Skin epidermis (tissue), 12 donors: ENCODE measurements at regions not wholly inside any gene's neighbourhood (a gene's known extent, or its start where the extent isn't known, plus 50 kb on each side); places are given as distances from the start of the nearest gene placed in this dataset.
"Not testable (repeated sequence)": the region's sequence is repeated elsewhere in the genome, so short reads cannot be mapped to it uniquely, and the experiment has no call there.

ENCODE experiments used
- H3K27ac ChIP-seq, 21 experiments: fragments of 200-600 bp; sonication (generic) in 11 of 21; one replicate each; pipeline ENCODE4 v1.5.0; 2020; ENCODE audit warnings: mild to moderate bottlenecking in 3 of 21, inconsistent platforms in 2 of 21, moderate library complexity in 2 of 21
- H3K4me3 ChIP-seq, 7 experiments: fragments of 200-600 bp; sonication (generic) in 2 of 7; one replicate each; pipeline ENCODE4 v1.5.0; 2020; ENCODE audit warnings: inconsistent platforms in 2 of 7, mild to moderate bottlenecking in 2 of 7, moderate library complexity in 1 of 7

DNA sequence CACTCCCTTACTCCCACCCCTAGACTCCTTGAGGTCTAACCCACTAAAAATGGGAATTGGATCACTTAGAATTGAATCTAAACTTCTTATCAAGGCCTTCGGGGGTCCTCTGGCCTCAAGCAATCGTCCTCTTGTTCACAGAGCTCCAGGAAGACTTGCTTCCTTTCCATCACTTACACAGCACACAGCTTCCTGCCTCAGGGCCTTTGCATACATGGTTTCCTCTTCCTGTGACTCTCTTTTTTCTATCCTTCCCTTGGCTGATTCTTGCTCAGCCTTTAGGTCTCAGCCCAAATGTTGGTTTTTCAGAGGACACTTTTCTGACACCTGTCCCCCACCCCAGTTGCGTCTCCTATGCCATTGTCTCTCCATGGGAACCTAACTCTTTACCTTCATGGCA lies 50.0 kb upstream of the ALDH1B1 start:
- H3K27ac ChIP-seq = no peak overlapping the region
- no peak overlapping the region for H3K4me3 ChIP-seq

- H3K4me3 ChIP-seq = no peak overlapping the region
- H3K27ac ChIP-seq = no peak overlapping the region
Measured at GRCh38 chr9:38342096-38342495, 50.4 kb upstream of the ALDH1B1 start.

DNA sequence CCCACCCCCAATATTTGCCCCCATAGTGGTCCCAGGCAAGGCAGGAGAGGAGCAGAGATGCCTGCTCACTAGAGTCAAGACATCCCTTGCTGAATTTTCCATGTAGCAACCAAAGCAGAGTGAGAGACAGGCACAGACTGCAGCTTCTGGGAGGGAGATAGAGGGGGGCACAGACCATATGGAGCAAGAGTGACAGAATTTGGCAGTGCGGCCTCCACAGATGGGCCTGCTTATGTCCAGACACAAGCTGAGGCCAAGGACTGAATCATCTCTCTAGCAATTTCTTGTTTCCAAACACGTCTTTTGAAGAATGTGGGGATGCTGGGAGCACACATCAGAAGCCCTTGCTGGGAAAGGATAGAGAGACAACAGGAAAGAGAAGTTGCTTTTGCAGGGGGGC lies 53.0 kb upstream of the ALDH1B1 start:
- peak overlapping the region in 11 of 21 experiments; percentile 30 to 78 (median 61) for H3K27ac ChIP-seq
- H3K4me3 ChIP-seq = no peak overlapping the region

- H3K27ac ChIP-seq = peak overlapping the region in 9 of 21 experiments; percentile 19 to 73 (median 52)
Measured at GRCh38 chr9:38339087-38339486, 53.4 kb upstream of the ALDH1B1 start.

GRCh38 chr9:38338342-38339018 lies 54.0 kb upstream of the ALDH1B1 start:
- H3K27ac ChIP-seq = peak overlapping the region in 6 of 21 experiments; percentile 9 to 73 (median 58)
- no peak overlapping the region for H3K4me3 ChIP-seq

More at GRCh38 chr9:38339087-38339486, 53.4 kb upstream of the ALDH1B1 start:
- no peak overlapping the region for H3K4me3 ChIP-seq

DNA sequence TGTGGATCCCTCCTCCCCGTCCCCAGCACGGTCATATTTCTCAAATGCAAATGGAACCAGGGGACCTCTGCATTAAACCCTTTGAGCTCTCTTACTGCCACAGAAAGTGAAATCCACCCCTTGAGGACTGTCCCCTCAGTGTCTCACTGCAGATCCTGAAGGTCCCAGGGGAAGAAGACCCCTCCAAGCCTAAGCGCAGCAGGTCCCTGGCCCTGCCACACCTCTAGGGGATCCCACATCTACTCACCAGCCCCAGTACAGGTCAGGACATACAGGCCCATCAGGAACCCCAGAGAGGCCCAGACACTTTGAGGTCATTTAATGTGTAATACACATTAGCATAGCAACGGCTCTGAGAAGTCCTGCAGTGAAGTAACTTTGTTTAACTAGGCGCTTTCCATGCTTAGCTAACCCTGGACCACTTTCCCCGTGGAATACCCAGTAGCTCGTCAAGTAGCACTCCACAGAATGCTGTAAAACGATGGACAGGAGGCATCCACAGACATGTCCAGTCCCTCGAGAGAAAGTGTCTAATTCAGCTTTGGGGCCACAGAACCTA lies 54.7 kb upstream of the ALDH1B1 start:
- Histone ChIP-seq H3K4me3 (no peak overlapping the region), H3K27ac (peak overlapping the region in 9 of 21 experiments; percentile 15 to 72 (median 46))

- H3K27ac ChIP-seq = peak overlapping the region in 10 of 21 experiments; percentile 12 to 72 (median 42)
Measured at GRCh38 chr9:38337181-38337580, 55.3 kb upstream of the ALDH1B1 start.

GRCh38 chr9:38336341-38336740 lies 56.2 kb upstream of the ALDH1B1 start:
- Histone ChIP-seq H3K27ac (no peak overlapping the region), H3K4me3 (no peak overlapping the region)

More at GRCh38 chr9:38337181-38337580, 55.3 kb upstream of the ALDH1B1 start:
- no peak overlapping the region for H3K4me3 ChIP-seq

- no peak overlapping the region for H3K4me3 ChIP-seq
- no peak overlapping the region for H3K27ac ChIP-seq
Measured at GRCh38 chr9:38335686-38336085, 56.8 kb upstream of the ALDH1B1 start.

DNA sequence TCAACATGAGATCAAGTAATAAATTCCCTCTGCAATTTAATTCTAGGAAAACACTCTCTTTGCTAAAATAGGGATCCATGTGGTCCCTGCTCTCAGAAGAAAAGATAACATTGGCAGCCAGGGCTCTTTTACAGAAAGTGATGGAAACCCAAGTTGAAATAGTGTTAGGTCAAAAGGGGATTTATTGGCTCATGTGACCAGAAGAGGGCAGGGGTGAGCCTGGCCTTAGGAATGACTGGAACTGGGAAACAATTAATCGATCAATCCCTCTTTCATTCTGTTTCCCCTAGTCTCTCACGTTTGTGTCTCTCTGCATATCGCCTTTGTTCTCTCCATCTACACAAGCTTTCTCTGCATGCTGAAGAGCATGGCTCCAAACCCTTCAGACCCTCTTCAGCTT lies 58.3 kb upstream of the ALDH1B1 start:
- Histone ChIP-seq H3K4me3 (no peak overlapping the region), H3K27ac (no peak overlapping the region)

GRCh38 chr9:38333047-38333446 lies 59.5 kb upstream of the ALDH1B1 start:
- H3K27ac ChIP-seq = no peak overlapping the region

DNA sequence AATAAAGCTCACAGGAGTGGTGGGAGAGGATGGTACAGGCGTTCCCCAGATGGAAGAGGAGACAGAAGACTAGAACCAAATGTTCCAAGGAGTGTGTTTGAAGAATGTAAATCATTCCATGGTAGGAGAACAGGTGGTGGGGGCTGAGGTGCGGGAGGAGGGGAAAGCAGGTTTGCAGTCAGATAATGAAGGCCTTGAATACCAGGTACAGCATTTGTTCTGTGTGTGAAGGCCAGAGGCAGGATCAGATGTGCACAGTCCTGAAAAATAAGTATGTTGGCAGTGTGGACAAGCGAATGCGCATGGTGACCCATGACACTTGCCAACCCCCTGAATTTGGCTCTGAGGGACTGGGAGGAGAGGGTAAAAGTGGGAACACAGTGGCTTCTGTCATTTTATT lies 59.9 kb upstream of the ALDH1B1 start:
- no peak overlapping the region for H3K27ac ChIP-seq

More at GRCh38 chr9:38333047-38333446, 59.5 kb upstream of the ALDH1B1 start:
- H3K4me3 ChIP-seq = no peak overlapping the region

DNA sequence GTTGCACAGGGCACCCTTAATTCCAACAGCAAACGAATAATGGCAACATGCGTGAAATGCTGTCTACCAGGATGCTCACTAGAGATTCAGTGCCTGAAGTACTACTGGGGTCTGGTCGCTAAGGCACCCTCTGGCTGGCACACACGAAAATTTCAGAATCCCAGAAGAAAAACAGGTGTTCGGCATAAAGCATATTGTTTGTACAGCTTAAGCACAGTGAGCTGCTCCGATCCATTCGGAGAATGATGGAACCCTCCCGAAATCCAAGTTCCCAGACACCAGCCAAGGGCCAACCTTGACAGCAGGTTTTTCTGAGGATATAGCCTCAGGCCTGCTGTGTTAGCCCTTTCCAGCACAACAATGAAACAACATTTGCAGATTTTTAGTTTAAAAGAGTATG lies 61.4 kb upstream of the ALDH1B1 start:
- Histone ChIP-seq H3K27ac (no peak overlapping the region), H3K4me3 (no peak overlapping the region)

More for the DNA sequence above, 59.9 kb upstream of the ALDH1B1 start:
- no peak overlapping the region for H3K4me3 ChIP-seq

- no peak overlapping the region for H3K27ac ChIP-seq
- H3K4me3 ChIP-seq = no peak overlapping the region
Measured at GRCh38 chr9:38329968-38330367, 62.5 kb upstream of the ALDH1B1 start.

DNA sequence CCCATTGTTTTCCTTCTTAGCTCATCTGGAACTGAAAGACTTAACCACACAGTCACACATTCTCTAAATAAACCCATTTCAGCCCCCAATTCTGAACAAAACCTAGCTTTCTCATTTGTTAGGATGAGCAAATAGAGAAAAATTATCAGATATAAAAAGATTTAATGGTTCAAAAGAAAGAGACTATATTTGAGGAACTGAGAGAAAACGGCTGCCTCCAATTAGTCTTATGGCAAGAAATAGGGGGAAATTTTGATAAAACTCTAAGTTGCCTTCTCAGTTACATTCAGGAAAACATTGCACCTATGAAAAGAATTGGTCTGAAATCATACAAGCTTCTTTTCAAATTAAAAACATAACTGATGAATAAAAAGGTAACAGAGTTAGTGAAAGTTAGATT lies 63.7 kb upstream of the ALDH1B1 start:
- Histone ChIP-seq H3K4me3 (no peak overlapping the region), H3K27ac (no peak overlapping the region)

GRCh38 chr9:38326122-38326521 lies 66.4 kb upstream of the ALDH1B1 start:
- H3K4me3 ChIP-seq = no peak overlapping the region
- H3K27ac ChIP-seq = no peak overlapping the region

DNA sequence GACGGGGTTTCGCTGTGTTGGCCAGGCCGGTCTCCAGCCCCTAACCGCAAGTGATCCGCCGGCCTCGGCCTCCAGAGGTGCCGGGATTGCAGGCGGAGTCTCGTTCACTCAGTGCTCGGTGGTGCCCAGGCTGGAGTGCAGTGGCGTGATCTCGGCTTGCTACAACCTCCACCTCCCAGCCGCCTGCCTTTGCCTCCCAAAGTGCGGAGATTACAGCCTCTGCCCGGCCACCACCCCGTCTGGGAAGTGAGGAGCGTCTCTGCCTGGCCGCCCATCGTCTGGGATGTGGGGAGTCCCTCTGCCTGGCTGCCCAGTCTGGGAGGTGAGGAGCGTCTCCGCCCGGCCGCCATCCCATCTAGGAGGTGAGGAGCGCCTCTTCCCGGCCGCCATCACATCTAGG lies 68.3 kb upstream of the ALDH1B1 start:
- not testable (repeated sequence) for H3K27ac ChIP-seq, H3K4me3 ChIP-seq

DNA sequence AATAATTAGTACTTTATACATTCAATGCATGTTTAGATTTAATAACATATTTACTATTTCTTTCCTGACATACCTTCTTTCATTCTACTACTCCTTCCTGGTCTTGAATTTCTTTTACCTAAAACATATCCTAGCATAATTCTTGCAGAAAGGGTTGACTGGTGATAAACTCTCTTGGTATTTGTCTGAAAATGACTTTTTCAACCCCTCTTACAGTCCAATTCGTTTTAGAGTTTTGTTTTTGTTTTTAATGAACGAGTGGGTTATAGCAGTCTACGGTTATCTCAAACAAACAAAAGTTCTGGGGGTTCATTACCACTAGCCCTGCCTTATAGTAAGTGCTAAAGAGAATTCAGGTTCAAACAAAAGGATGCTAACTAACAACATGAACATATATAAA lies 69.6 kb upstream of the ALDH1B1 start:
- Histone ChIP-seq H3K27ac (no peak overlapping the region), H3K4me3 (no peak overlapping the region)

DNA sequence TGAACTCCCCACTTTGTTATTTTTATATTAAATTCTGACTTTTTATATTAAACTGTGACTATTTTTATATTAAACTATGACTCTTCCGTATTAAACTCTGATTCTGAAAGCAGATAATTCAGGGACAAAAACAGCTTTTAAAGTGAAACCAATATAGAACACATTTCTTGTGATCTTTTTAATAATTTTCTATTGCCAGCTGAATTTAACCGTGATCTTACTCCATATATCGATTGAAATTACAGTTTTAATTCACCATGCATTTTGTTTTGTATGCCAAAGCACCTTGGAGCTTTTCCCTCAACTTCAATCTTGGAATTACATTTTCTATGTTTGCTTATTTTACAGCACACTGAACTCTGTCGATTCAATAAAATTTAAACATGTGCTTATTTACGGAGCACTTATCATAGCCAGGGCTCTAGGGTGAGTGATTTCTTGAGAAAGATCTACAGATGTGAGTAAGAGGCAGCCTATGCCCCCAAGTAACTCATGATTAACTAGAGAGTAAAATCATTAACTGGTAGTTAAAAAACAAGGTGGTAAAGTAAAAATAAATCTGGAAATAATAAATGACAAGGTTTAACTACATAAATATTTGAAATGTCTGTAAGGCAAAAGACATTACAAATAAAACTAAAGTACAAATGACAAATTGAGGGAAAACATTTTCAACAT lies 72.9 kb upstream of the ALDH1B1 start:
- Histone ChIP-seq H3K4me3 (no peak overlapping the region), H3K27ac (peak overlapping the region in 8 of 21 experiments; percentile 12 to 63 (median 34))

- Histone ChIP-seq H3K27ac (peak overlapping the region in 11 of 21 experiments; percentile 12 to 63 (median 28)), H3K4me3 (no peak overlapping the region)
Measured at GRCh38 chr9:38318759-38319495, 73.6 kb upstream of the ALDH1B1 start.
